GM21423 (cell line): ENCODE measurements at regions not wholly inside any gene's neighbourhood (a gene's known extent, or its start where the extent isn't known, plus 50 kb on each side); places are given as distances from the start of the nearest gene placed in this dataset.
"Not testable (repeated sequence)": the region's sequence is repeated elsewhere in the genome, so short reads cannot be mapped to it uniquely, and the experiment has no call there.

Experiments used
- ATAC-seq: cut with Tn5 transposase; IDR thresholded peaks from one replicate; pipeline ENCODE4 v1.9.1; 2021; ENCODE audit warnings: mild to moderate bottlenecking, moderate library complexity; ENCODE audit not compliant: unreplicated experiment

DNA sequence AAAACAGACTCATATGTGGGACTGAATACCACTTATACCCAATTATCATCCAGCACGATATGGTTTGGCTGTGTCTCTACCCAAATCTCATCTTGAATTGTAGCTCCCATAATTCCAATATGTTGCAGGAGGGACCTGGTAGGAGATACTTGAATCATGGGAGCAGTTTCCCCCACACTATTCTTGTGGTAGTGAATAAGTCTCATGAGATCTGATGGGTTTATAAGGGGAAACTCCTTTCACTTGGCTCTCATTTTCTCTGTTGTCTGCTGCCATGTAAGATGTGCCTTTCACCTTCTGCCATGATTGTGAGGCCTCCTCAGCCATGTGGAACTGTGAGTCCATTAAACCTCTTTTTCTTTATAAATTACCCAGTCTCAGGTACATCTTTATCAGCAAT is 91.9 kb upstream of the FNDC3A start:
- ATAC-seq, result not testable (repeated sequence)

DNA sequence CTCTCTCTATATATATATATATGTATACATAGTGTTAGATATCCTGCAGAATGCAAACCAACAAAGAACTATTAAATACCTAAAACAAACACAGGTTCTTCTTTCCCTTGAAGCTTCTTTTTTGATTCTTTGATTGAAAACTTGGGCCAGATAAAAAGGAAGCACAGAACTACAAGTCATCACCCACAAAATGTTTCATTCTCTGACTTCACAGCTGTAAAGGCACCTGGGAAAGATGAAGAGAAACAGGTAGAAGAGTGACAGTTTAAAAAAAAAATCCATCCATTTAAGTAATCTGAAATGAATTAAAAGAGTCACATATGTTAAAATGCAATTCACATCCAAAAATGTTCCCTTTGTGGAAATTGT is 90.7 kb upstream of the FNDC3A start:
- ATAC-seq, result no peak

DNA sequence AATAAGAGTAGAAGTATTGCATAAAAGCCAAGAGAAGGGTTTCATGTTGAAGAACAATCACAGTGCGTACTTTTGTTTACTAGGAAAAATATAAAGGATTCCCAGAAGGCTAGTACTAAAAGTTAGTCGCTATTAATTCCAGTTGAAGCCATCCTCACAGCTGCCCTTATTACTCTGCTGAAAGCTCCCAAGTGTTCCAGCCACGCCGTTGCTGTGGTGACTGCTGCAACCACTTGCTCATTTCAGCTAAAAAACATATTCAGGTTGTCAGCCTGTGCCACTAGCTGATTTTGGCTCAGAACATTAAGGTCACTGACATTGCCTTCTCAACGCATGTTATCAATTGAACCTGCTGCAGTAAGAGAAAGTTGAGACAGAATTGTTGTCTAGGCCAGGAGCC is 87.1 kb upstream of the FNDC3A start:
- no peak for ATAC-seq

GRCh38 chr13:48890391-48890790 is 85.3 kb upstream of the FNDC3A start:
- ATAC-seq, result no peak

DNA sequence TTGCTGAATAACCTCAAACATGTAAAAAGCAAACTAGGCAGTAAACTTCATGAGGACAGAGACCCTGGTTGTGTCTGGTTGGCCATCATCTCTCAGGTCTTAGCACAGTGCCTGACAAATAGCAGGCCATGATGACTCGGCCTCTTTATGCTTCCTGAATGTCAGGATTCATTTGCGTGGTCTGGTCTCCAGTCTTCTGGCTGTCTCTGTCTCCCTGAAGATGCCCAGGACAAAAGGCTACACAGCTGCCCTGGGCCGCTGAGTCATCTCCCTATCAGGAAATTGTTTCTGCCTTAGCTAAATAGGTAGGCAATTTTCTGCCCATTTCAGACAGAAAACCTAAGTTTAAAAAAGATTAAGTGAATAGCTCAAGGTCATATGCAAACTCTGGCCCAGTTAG is 84.1 kb upstream of the FNDC3A start:
- ATAC-seq, result no peak

DNA sequence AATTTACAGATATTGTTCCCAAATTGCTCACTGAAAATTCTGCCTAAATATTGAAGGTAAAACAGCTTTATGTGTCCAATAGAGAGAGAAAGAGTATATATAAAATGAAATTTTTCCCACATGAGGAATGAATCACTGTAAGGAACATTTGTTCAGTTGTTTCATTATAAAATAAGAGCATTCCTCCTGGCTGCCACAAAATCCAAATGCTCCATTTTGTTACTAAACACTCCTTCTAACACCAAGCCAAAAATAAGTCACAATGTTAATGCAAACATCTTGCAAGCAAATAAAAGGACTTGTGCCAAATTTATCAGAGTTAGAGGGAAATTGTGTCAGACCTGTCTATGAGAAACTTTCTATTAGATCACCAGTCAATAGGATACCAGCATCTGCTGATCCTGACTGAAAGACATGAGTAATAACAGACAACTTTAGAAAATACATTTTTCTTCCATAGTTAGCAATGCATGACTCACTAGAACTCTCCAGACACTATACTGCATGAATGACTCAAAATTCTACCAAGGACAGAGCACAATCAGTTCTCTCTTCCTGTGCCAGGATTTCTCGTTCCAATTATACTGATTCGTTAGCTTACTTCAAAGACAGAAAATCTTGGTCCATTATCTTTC is 83.5 kb upstream of the FNDC3A start:
- ATAC-seq, result peak; percentile 68

- ATAC-seq, result no peak
Measured at GRCh38 chr13:48892688-48893075, 83.0 kb upstream of the FNDC3A start.

DNA sequence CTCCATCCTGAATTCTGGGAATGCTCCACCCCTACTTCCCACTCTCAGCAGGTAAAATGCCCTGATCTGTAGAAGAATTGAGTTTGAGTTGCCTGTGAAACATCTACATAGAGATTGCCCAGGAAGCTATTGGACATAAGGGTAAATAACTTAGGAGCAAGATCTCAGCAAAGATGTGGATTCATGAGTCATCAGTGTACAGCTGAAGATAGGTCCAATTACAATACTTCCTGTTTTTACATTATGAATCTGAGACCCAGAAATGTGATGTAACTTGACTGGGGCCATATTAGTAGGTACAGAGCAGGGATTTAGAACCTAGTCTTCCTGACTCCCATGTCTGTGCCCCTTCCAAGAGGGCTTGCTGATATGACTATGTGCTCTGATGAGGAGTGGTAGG is 79.4 kb upstream of the FNDC3A start:
- no peak for ATAC-seq

DNA sequence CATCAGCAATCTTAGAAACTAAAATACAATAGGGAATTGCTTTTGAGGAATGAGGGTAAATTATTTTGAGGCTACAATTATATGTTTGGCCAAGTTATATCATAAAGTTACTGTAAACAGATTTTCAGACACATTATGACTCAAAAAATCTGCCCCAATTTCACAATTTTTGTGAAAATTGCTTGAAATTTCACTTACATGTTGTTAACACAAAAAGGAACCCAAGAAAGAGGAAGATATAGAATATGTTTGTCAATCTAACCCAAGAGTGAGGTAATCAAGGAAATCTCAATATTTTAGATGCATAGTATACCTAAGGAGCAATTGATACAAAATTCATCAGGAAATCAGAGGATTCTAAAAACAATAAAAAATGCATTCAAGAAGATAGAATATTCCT is 73.9 kb upstream of the FNDC3A start:
- ATAC-seq, result no peak

GRCh38 chr13:48902368-48902767 is 73.3 kb upstream of the FNDC3A start:
- ATAC-seq, result no peak

GRCh38 chr13:48904668-48905290 is 70.9 kb upstream of the FNDC3A start:
- no peak for ATAC-seq

DNA sequence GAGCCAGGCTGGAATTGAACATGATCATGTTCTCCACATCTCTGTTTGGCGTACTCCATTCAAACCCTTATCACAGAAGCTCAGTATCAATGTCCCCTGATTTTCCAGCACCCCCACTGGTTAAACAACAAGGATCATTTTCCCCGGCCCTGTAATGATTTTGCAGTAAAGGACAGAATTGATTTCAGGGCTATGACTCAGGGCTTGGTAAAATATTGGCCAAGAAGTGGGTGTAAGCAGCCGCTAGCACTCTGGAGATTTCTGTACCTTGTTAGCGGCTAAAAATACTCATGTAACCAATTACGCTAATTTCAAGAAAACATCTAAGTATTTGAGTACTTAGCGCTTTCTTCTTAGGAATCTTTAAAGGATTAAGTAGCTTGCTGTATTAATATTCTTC is 69.5 kb upstream of the FNDC3A start:
- ATAC-seq, result no peak

DNA sequence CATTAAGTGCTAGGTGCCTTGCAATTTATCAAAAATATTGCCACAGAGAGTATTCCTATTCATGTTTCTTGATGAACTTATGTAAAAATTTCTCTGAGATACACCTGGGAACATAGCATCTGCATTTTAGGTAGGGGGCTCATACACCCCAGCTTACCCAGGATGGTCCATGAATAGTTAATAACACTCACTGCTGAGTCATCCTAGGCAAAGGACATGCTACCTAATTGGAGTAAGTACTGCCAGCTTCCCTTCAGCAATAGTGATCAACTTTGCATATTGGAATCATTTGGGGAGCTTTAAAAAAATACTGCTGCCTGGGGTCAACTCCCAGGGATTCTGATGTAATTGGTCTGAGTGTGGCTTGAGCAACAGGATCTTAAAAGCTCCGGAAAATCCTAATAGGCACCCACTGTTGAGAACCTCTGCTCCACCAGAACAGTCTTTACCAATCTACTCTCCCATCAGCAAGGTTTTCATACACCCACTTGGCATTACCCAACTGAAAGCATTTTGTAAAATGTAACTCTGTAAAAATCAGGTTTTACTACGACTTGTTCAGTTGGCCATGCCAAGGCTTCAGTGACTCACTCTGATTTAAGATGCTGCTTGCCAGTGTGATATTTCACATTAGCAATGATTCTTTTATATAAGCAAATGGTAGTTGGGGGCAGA is 67.2 kb upstream of the FNDC3A start:
- ATAC-seq, result no peak

DNA sequence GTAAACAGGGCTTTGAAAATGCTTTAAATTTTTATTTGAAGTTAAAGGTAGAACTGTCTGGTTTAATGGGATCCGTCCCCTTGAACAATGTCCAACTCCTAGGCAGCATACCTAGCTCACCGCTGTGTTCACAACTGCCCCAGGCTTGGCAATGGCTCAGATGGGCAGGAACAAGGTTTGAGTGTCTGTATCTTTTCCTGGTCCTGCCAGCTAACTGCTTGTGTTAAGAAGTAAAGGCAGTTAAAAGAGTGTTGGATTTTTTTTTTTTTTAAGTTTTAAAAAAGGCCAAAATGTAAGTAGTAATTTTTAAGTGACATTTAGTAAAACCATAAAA is 66.7 kb upstream of the FNDC3A start:
- ATAC-seq, result no peak

- no peak for ATAC-seq
Measured at GRCh38 chr13:48910686-48911085, 65.0 kb upstream of the FNDC3A start.

DNA sequence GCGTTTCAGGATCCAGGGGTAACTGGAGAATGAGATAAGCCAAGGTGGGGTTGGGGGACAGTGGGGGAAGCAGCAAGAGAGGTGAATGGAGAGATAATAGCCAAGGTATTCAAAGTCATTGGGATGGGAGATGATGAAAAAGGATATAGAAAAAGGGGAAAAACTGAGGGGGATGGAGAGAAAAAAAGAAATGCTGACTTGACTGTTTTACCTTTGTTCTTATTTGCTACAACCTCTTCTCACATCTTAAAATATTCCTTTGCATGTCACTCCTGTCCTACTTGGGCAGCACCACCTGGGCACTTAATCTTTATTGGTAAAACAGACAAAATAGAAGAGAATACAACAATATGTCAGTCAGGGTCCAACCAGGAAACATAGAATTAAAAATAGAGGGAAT is 56.0 kb upstream of the FNDC3A start:
- ATAC-seq, result no peak

GRCh38 chr13:48920730-48921129 is 55.0 kb upstream of the FNDC3A start:
- ATAC-seq, result no peak

DNA sequence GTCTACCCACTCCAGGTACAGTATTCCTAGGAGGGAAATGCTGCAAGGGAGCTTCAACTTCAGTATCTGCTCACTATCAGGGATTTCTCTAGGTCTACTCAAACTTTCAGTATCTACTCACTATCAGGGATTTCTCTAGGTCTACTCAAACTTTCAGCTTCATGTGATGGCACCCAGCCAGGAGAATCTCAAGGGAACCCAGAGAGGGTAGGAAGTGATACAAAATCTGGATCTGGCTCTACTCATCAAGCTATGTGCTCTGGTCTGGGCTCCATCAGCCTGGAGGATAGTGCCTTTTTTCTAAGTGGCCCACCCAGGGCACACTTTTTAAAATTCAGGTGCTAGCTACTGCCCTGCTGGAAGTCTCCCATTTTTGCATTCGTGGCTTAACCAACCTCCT is 52.3 kb upstream of the FNDC3A start:
- ATAC-seq, result no peak

DNA sequence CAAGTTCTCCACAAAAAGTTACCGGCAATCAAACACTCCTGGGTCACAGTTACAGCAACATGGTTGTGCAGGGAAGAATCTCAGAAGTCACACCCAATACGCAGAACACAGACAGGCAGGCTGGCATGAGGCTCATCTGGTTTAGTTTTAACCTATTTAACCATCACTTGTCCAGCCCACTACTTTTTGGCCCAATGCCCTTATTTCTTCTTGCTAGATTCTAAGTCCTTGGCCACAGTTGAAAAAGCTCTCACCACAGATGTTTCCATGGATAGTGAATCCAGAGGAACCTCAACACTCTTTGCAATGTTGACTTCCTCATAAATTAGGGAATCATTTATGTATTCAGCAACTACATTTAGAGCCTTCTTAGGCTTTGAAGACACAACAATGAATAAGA is 50.7 kb upstream of the FNDC3A start:
- no peak for ATAC-seq
